ENCODE measurements at regions not wholly inside any gene's neighbourhood (a gene's known extent, or its start where the extent isn't known, plus 50 kb on each side); places are given as distances from the start of the nearest gene placed in this dataset.

DNA sequence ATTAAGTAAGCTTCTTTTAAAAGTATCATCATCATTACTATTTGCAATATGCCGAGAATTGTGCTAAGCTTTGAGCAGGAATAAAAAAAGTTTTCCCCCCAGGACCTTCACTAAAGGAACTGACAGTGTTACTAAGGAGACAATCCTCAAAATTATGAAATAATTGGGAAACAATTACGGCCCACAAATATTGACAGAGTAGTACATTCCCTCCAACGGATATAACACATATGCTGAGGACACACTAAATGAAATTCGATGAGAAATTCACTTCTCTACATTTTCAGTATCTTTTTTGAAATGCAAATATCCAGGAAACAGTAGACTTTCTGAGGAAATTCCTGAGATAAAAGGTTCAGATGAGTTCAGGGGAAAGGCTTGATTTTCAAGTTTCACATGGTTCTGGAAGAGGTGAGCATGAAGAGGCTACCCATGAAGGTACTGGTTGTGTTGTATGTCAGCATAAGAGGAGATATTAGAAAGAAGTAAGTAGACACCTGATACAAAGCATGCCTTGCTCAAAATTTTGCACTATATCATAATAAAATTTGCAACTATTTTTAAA, 171.2 kb upstream of the NR5A2 start:
- WGBS = 46% methylated on average over 4 of the region's 4 CpGs
- no peak overlapping the region for H3K27ac ChIP-seq (ENCODE audit: low read length)
- no peaks in the 10 kb centered on the region for H3K27me3 ChIP-seq (ENCODE audit: control insufficient read depth, insufficient read depth)
- DNase-seq (no peak), ATAC-seq (no peak)
- no peaks in the 10 kb centered on the region for H3K9me3 ChIP-seq (ENCODE audit: control insufficient read depth, low read length)
- no peak overlapping the region for H3K4me3 ChIP-seq (ENCODE audit: low read length)
- H3K4me1 ChIP-seq (ENCODE audit: control insufficient read depth, insufficient read depth, low read length) = no peaks in the 10 kb centered on the region
- intact Hi-C loops (cut with DNase I) = no loop called here

DNA sequence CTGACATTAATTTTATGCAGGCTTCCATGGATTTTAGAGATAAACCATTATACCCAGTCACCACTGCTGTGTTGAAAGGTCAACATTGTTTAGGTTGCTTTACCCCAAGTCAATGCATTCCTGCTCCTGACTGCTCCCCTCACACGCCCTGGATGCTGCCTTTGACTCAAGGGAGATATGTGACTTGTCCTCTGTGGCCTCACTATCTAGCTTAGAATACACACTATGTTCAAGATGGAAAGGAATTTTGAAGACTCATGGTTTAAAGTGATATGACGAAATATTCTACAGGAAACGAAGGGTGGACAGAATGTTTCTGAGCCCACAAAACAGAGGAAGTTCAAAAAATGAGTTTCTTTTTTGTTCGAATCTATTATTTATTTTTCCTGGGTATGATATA, 170.4 kb upstream of the NR5A2 start:
- intact Hi-C loops (cut with DNase I) = no loop called here

GRCh38 chr1:199857516-199857915, 170.0 kb upstream of the NR5A2 start:
- Histone ChIP-seq H3K4me1 (ENCODE audit: control insufficient read depth, insufficient read depth, low read length) (no peaks in the 10 kb centered on the region), H3K27ac (ENCODE audit: low read length) (no peak overlapping the region), H3K4me3 (ENCODE audit: low read length) (no peak overlapping the region), H3K27me3 (ENCODE audit: control insufficient read depth, insufficient read depth) (no peaks in the 10 kb centered on the region), H3K9me3 (ENCODE audit: control insufficient read depth, low read length) (no peaks in the 10 kb centered on the region)
- intact Hi-C loops (cut with DNase I) = no loop called here
- DNase-seq = no peak
- 95% methylated on average over 1 of the region's 1 CpG for WGBS
- ATAC-seq = no peak

More for the DNA sequence above, 170.4 kb upstream of the NR5A2 start:
- no peaks in the 10 kb centered on the region for H3K9me3 ChIP-seq (ENCODE audit: control insufficient read depth, low read length)
- DNase-seq (no peak), ATAC-seq (no peak)
- no peak overlapping the region for H3K4me3 ChIP-seq (ENCODE audit: low read length)
- H3K27me3 ChIP-seq (ENCODE audit: control insufficient read depth, insufficient read depth) = no peaks in the 10 kb centered on the region
- H3K27ac ChIP-seq (ENCODE audit: low read length) = no peak overlapping the region
- WGBS = 41% methylated on average over 4 of the region's 4 CpGs
- H3K4me1 ChIP-seq (ENCODE audit: control insufficient read depth, insufficient read depth, low read length) = no peaks in the 10 kb centered on the region

- Histone ChIP-seq H3K27me3 (ENCODE audit: control insufficient read depth, insufficient read depth) (no peaks in the 10 kb centered on the region), H3K27ac (ENCODE audit: low read length) (no peak overlapping the region), H3K4me1 (ENCODE audit: control insufficient read depth, insufficient read depth, low read length) (no peaks in the 10 kb centered on the region), H3K4me3 (ENCODE audit: low read length) (no peak overlapping the region), H3K9me3 (ENCODE audit: control insufficient read depth, low read length) (no peaks in the 10 kb centered on the region)
- WGBS = 50% methylated on average over 4 of the region's 4 CpGs
- intact Hi-C loops (cut with DNase I) = no loop called here
- no peak for DNase-seq
- no peak for ATAC-seq
These were observed 169.3 kb upstream of the NR5A2 start for GRCh38 chr1:199858171-199858570.

- no peak overlapping the region for H3K27ac ChIP-seq (ENCODE audit: low read length)
- no peaks in the 10 kb centered on the region for H3K9me3 ChIP-seq (ENCODE audit: control insufficient read depth, low read length)
- no peak overlapping the region for H3K4me3 ChIP-seq (ENCODE audit: low read length)
- H3K27me3 ChIP-seq (ENCODE audit: control insufficient read depth, insufficient read depth) = no peaks in the 10 kb centered on the region
- intact Hi-C loops (cut with DNase I) = no loop called here
- no peak for ATAC-seq
- H3K4me1 ChIP-seq (ENCODE audit: control insufficient read depth, insufficient read depth, low read length) = no peaks in the 10 kb centered on the region
- WGBS = 70% methylated on average over 1 of the region's 1 CpG
- DNase-seq = no peak
These were observed 168.7 kb upstream of the NR5A2 start for GRCh38 chr1:199858856-199859255.

DNA sequence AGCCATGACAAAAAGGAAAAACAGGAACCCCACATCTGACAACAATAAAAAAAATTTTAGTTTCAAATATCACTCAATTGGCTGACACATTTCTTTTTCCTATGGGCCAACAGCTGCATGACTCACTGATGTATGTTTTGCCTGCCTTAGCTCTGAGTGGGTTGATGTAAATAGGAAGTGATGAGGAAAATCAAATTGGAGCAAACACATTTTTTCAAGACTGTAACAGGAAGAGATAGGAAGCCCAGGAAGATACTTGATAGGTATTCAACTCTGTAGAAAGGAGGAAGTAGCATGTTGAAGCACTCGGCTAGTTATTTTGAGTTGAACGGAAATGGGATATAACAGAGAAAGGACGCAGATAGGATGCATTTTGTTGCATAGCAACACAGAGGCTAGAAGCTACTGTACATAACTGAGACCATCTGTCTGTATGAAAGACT, 168.0 kb upstream of the NR5A2 start:
- no peaks in the 10 kb centered on the region for H3K4me1 ChIP-seq (ENCODE audit: control insufficient read depth, insufficient read depth, low read length)
- H3K27me3 ChIP-seq (ENCODE audit: control insufficient read depth, insufficient read depth) = no peaks in the 10 kb centered on the region
- DNase-seq (no peak), ATAC-seq (peak; percentile 59 to 64)
- WGBS = 24% methylated on average over 3 of the region's 3 CpGs
- H3K9me3 ChIP-seq (ENCODE audit: control insufficient read depth, low read length) = no peaks in the 10 kb centered on the region
- no peak overlapping the region for H3K27ac ChIP-seq (ENCODE audit: low read length)
- no peak overlapping the region for H3K4me3 ChIP-seq (ENCODE audit: low read length)
- intact Hi-C loops (cut with DNase I) = no loop called here

DNA sequence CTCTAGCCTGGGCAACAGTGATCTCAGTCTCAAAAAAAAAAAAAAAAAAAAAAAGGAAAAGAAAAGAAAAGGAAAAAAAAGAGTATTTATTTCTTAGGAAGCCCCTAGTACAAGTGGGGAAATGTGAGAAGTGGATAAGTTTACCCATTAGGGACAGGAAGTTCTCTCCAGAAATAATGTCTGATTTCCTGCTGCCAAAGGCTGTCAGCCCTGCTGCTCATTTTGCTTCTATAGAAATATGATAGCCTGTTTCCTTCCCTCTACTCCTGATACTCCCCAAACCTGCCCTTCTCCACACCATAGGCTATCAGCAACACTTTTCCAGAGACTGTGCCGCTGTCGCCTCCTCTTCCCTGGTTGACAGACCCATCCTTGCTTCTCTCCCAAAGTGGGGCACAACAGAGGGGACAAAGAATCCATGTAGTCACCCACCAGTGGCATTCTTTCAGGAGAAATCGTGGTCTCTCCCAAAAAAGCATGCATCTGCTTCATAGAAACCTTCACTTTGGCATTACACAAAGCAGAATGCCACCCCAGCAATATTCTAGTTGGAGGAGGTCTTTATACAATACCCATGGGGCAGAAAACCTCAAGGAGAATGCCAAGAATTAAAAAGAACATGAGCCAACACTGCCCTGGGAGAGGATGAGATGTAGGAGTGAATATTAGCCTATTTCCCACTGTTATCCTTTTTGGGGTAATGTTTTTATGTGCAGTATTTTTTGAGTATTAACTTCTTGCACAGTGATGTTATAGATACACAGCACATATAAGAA, 166.3 kb upstream of the NR5A2 start:
- ATAC-seq (no peak), DNase-seq (no peak)
- Histone ChIP-seq H3K9me3 (ENCODE audit: control insufficient read depth, low read length) (no peaks in the 10 kb centered on the region), H3K27ac (ENCODE audit: low read length) (no peak overlapping the region), H3K27me3 (ENCODE audit: control insufficient read depth, insufficient read depth) (no peaks in the 10 kb centered on the region), H3K4me1 (ENCODE audit: control insufficient read depth, insufficient read depth, low read length) (no peaks in the 10 kb centered on the region), H3K4me3 (ENCODE audit: low read length) (no peak overlapping the region)
- intact Hi-C loops (cut with DNase I) = no loop called here
- 68% methylated on average over 3 of the region's 3 CpGs for WGBS

GRCh38 chr1:199862047-199862446, 165.5 kb upstream of the NR5A2 start:
- Histone ChIP-seq H3K4me1 (ENCODE audit: control insufficient read depth, insufficient read depth, low read length) (no peaks in the 10 kb centered on the region), H3K27ac (ENCODE audit: low read length) (no peak overlapping the region), H3K9me3 (ENCODE audit: control insufficient read depth, low read length) (no peaks in the 10 kb centered on the region), H3K4me3 (ENCODE audit: low read length) (no peak overlapping the region), H3K27me3 (ENCODE audit: control insufficient read depth, insufficient read depth) (no peaks in the 10 kb centered on the region)
- ATAC-seq = no peak
- no peak for DNase-seq
- intact Hi-C loops (cut with DNase I) = no loop called here
- 83% methylated on average over 2 of the region's 2 CpGs for WGBS

- no peaks in the 10 kb centered on the region for H3K9me3 ChIP-seq (ENCODE audit: control insufficient read depth, low read length)
- intact Hi-C loops (cut with DNase I) = no loop called here
- DNase-seq (no peak), ATAC-seq (no peak)
- H3K27me3 ChIP-seq (ENCODE audit: control insufficient read depth, insufficient read depth) = no peaks in the 10 kb centered on the region
- no peaks in the 10 kb centered on the region for H3K4me1 ChIP-seq (ENCODE audit: control insufficient read depth, insufficient read depth, low read length)
- H3K27ac ChIP-seq (ENCODE audit: low read length) = no peak overlapping the region
- H3K4me3 ChIP-seq (ENCODE audit: low read length) = no peak overlapping the region
- WGBS = 65% methylated on average over 5 of the region's 5 CpGs
These were observed 161.3 kb upstream of the NR5A2 start for GRCh38 chr1:199866210-199866617.

DNA sequence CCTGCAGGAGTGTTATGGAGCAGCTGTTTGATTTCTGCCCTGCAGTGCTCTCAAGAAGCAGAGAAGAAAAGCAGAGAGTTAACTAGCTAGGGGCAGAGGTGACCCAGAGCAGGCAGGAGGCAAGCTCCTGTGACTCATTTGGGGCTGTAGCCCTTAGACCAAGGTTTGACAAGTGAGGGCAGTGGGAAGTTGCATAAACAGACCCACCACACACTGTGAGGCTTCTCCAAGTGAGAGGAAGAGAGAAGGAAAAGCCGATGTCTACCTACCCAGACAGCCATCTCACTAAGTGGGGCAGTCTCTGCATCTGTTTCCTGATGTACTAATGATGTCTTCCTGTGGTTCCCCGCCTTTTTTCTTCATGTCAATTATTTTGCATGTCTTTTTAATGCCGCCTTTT, 159.9 kb upstream of the NR5A2 start:
- Histone ChIP-seq H3K4me3 (ENCODE audit: low read length) (no peak overlapping the region), H3K27me3 (ENCODE audit: control insufficient read depth, insufficient read depth) (no peaks in the 10 kb centered on the region), H3K4me1 (ENCODE audit: control insufficient read depth, insufficient read depth, low read length) (no peaks in the 10 kb centered on the region), H3K27ac (ENCODE audit: low read length) (no peak overlapping the region), H3K9me3 (ENCODE audit: control insufficient read depth, low read length) (no peaks in the 10 kb centered on the region)
- 49% methylated on average over 3 of the region's 3 CpGs for WGBS
- ATAC-seq (no peak), DNase-seq (no peak)
- intact Hi-C loops (cut with DNase I) = no loop called here

- no peak overlapping the region for H3K27ac ChIP-seq (ENCODE audit: low read length)
- H3K4me3 ChIP-seq (ENCODE audit: low read length) = no peak overlapping the region
- intact Hi-C loops (cut with DNase I) = no loop called here
- no peaks in the 10 kb centered on the region for H3K9me3 ChIP-seq (ENCODE audit: control insufficient read depth, low read length)
- 76% methylated on average over 3 of the region's 3 CpGs for WGBS
- DNase-seq (no peak), ATAC-seq (no peak)
- no peaks in the 10 kb centered on the region for H3K27me3 ChIP-seq (ENCODE audit: control insufficient read depth, insufficient read depth)
- H3K4me1 ChIP-seq (ENCODE audit: control insufficient read depth, insufficient read depth, low read length) = no peaks in the 10 kb centered on the region
These were observed 158.7 kb upstream of the NR5A2 start for GRCh38 chr1:199868777-199869176.

Measured in right cardiac atrium (tissue), 5 donors.